ENCODE measurements at regions not wholly inside any gene's neighbourhood (a gene's known extent, or its start where the extent isn't known, plus 50 kb on each side); places are given as distances from the start of the nearest gene placed in this dataset.
A peak's percentile ranks its signal among the peaks of the same experiment; 100 is the strongest.

DNA sequence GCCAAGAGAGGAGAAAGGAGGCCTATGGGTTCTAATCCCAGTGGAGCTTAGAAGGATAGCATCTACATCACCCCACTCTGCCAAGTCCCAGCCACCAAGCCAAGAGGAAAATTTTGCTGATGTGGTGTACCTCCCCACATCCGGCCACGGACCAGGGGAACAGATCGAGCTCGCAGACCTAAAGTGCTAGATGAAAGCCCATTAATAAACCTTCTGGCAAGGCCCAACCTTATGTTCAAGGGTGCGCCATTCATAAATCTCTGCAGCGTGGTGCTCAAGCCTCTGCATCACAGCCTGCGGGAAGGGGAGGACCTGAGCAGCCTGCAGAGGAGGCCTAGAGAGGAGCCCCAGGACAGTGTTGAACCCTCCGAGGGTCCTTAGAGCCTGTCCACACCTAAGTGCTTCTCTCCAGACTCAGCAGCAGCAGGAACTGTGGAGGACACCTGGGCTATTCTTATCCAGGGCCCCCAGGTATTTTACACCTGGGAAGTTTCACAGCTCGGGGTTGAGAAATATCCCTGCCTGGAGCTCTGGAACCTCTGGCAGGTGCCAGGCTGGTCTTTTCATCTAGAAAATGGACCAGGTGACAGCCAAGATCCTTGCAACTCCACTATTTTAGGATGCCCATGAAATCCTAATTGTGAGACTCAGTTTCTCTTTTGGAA is 68.0 kb downstream of the MRPL46 start:
- Mint-ChIP-seq H3K4me3 (no peak overlapping the region), H3K4me1 (peaks cover 52% of the 10 kb centered on the region), H3K27ac (no peak overlapping the region), H3K9me3 (no peaks in the 10 kb centered on the region), H3K27me3 (ENCODE audit: low read depth) (peaks cover 14% of the 10 kb centered on the region), H3K36me3 (ENCODE audit: low read depth) (no peaks in the 10 kb centered on the region)
- TF ChIP-seq CTCF (IDR thresholded peaks at IDR 0.05; ENCODE audit: unreplicated experiment in 3 of 3), result no peak

DNA sequence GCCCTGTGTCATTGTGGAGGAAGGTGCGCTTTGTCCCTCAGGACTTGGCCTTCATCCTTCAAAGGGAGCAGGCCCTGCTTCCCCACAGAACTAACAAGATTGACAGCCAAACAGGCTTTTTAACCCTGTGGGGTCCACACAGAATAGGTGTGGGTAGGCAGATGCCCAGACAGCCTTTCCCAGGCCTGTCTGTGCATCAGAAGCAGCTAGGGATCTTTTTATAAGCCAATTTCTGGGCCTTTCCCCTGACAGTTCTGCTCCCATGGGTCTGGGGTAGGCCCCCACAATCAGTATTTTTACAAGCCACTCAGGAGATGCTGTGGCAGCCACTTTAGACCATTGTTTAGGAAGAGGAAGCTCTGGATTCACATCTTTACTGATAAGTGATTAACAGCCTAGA is 69.2 kb downstream of the MRPL46 start:
- peaks cover 6% of the 10 kb centered on the region for H3K27me3 Mint-ChIP-seq (ENCODE audit: low read depth)
- H3K36me3 Mint-ChIP-seq (ENCODE audit: low read depth), result no peaks in the 10 kb centered on the region
- H3K4me3 Mint-ChIP-seq, result no peak overlapping the region
- TF ChIP-seq CTCF (IDR thresholded peaks at IDR 0.05; ENCODE audit: unreplicated experiment in 3 of 3), result no peak
- no peaks in the 10 kb centered on the region for H3K9me3 Mint-ChIP-seq
- H3K27ac Mint-ChIP-seq, result no peak overlapping the region
- peaks cover 43% of the 10 kb centered on the region for H3K4me1 Mint-ChIP-seq

GRCh38 chr15:88397506-88397905 is 69.7 kb downstream of the MRPL46 start:
- Mint-ChIP-seq H3K27me3 (ENCODE audit: low read depth) (peaks cover 10% of the 10 kb centered on the region), H3K36me3 (ENCODE audit: low read depth) (no peaks in the 10 kb centered on the region), H3K9me3 (no peaks in the 10 kb centered on the region), H3K27ac (no peak overlapping the region), H3K4me1 (peaks cover 38% of the 10 kb centered on the region), H3K4me3 (no peak overlapping the region)
- no peak for TF ChIP-seq CTCF (IDR thresholded peaks at IDR 0.05; ENCODE audit: unreplicated experiment in 3 of 3)

DNA sequence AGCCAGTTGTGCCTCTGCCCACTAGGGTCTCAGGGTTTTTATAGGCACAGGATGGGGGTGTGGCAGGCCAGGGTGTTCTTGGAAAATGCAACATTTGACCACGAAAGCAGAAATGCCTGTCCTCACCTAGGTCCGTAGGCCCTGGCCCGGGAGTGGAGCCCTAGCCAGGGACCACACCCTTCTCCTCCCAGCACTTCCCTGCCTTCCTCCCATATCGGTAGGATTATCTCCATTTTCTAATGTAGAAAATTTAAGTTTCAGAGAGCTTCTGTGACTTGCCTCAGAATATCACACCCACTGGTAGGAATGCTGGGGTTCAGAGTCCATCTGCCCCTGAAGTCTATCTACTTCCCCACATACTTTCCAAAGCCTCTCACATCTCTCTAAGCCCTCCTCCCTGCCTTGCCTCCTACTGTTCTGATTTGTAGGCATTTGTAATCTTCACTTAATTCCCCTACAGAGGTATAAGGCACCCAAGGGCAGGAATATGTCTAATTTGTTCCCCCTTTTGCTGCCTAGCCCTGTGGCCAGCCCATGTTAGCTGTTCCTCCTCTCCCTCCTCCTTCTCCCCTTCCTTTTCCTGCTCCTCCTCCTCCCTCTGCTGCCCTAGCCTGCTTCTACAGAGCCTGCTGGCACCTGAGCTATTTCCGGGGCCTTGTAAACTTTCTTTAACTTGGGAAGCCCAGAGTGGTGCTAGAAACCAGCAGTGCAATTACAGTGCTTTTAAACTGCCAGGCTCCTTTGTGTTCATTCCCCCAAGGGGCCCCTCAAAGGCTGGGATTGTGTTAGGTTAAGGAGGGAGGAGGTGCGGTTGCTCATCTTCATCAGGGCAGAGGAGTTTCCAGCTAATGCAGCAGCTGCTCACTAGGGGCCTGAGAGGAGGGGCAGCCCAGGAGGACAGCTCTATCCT is 71.1 kb downstream of the MRPL46 start:
- peaks cover 16% of the 10 kb centered on the region for H3K27me3 Mint-ChIP-seq (ENCODE audit: low read depth)

GRCh38 chr15:88395241-88395640 is 71.9 kb downstream of the MRPL46 start:
- H3K27ac Mint-ChIP-seq, result peak overlapping the region in 2 of 3 experiments; percentile 18 to 66
- H3K4me1 Mint-ChIP-seq, result peaks cover 20% of the 10 kb centered on the region
- H3K9me3 Mint-ChIP-seq, result peaks cover 3% of the 10 kb centered on the region
- no peak overlapping the region for H3K4me3 Mint-ChIP-seq
- no peaks in the 10 kb centered on the region for H3K36me3 Mint-ChIP-seq (ENCODE audit: low read depth)
- H3K27me3 Mint-ChIP-seq (ENCODE audit: low read depth), result peaks cover 16% of the 10 kb centered on the region
- TF ChIP-seq CTCF (IDR thresholded peaks at IDR 0.05; ENCODE audit: unreplicated experiment in 3 of 3), result no peak

More for the DNA sequence above, 71.1 kb downstream of the MRPL46 start:
- Mint-ChIP-seq H3K36me3 (ENCODE audit: low read depth) (no peaks in the 10 kb centered on the region), H3K4me1 (peaks cover 24% of the 10 kb centered on the region), H3K4me3 (no peak overlapping the region), H3K9me3 (peaks cover under 1% of the 10 kb centered on the region), H3K27ac (peak overlapping the region; percentile 66 to 70 (median 66))
- TF ChIP-seq CTCF (IDR thresholded peaks at IDR 0.05; ENCODE audit: unreplicated experiment in 3 of 3), result no peak

Measured in nephron (organoid).